HL-60 (cell line): ENCODE measurements at regions not wholly inside any gene's neighbourhood (a gene's known extent, or its start where the extent isn't known, plus 50 kb on each side); places are given as distances from the start of the nearest gene placed in this dataset.

ENCODE experiments used
- POLR2AphosphoS5 ChIP-seq: IDR thresholded peaks from 2 replicates; pipeline ENCODE4 v1.6.1; 2012; ENCODE audit warnings: low read depth
- TF ChIP-seq, protein P1 (sequence below): IDR thresholded peaks from one replicate; pipeline ENCODE4 v1.5.1; 2011; ENCODE audit warnings: low read length, control low read depth, inconsistent platforms; ENCODE audit not compliant: insufficient read depth

DNA sequence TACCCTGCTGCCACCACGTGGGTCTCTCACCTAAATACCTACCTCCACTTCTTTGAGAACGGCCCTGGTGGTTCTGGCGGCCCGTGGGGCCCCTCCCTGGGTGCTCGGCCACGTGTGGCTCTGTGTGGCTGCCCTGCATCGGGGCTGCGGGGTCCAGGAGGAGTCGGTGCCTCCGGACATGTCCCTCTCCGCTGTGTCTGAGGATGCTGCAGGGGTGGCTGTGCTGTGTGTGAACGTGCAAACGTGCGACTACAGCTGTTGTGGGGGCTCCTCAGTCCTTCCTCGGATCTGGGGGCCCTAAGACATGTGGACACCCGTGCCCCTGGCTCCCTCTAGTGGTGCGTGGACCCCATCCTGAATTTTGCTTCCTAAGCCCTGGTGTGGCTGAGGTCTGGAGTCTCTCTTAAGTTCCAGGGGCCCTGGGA lies 691.8 kb downstream of the QKI start:
- no peak for TF ChIP-seq POLR2AphosphoS5
- TF ChIP-seq, protein P1, sequence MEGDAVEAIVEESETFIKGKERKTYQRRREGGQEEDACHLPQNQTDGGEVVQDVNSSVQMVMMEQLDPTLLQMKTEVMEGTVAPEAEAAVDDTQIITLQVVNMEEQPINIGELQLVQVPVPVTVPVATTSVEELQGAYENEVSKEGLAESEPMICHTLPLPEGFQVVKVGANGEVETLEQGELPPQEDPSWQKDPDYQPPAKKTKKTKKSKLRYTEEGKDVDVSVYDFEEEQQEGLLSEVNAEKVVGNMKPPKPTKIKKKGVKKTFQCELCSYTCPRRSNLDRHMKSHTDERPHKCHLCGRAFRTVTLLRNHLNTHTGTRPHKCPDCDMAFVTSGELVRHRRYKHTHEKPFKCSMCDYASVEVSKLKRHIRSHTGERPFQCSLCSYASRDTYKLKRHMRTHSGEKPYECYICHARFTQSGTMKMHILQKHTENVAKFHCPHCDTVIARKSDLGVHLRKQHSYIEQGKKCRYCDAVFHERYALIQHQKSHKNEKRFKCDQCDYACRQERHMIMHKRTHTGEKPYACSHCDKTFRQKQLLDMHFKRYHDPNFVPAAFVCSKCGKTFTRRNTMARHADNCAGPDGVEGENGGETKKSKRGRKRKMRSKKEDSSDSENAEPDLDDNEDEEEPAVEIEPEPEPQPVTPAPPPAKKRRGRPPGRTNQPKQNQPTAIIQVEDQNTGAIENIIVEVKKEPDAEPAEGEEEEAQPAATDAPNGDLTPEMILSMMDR: no peak
